ENCODE measurements at regions not wholly inside any gene's neighbourhood (a gene's known extent, or its start where the extent isn't known, plus 50 kb on each side); places are given as distances from the start of the nearest gene placed in this dataset.

DNA sequence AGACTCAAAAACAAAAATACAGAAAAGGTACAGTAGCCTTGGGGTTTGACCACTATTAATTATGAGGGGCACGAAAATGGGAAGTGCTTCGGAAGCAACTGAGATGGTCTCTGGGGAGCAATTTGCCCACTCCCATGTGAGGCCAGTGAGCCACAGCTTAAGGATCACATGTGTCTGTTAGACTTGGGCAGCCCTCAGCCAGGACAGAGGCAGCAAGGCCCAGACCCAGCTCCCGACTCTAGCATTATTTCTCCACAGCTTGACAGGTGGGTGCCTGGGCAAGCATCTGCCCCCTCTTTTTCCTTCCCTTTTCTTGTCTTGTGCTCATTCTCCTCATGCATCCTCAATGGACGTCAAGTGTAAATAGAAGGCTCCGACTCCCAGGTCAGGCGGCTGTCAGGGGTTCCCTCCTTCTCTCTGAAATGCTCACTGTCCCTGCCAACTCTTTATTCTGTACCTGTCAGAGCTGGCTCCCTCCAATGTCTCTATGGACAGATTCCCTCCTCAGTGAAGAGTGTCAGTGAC is 137.0 kb upstream of the RCN1 start:
- TF ChIP-seq, protein P1, sequence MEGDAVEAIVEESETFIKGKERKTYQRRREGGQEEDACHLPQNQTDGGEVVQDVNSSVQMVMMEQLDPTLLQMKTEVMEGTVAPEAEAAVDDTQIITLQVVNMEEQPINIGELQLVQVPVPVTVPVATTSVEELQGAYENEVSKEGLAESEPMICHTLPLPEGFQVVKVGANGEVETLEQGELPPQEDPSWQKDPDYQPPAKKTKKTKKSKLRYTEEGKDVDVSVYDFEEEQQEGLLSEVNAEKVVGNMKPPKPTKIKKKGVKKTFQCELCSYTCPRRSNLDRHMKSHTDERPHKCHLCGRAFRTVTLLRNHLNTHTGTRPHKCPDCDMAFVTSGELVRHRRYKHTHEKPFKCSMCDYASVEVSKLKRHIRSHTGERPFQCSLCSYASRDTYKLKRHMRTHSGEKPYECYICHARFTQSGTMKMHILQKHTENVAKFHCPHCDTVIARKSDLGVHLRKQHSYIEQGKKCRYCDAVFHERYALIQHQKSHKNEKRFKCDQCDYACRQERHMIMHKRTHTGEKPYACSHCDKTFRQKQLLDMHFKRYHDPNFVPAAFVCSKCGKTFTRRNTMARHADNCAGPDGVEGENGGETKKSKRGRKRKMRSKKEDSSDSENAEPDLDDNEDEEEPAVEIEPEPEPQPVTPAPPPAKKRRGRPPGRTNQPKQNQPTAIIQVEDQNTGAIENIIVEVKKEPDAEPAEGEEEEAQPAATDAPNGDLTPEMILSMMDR (conservative IDR thresholded peaks at IDR 0.05 in 1 of 2, IDR thresholded peaks at IDR 0.05 in 1 of 2; ENCODE audit: low read depth in 1 of 2, low read length in 2 of 2) = no peak
- no peak for TF ChIP-seq EZH2 (IDR thresholded peaks at IDR 0.05; ENCODE audit: low read length, missing control alignments)
